Astrocyte (in vitro differentiated cells and primary cell): ENCODE measurements at regions not wholly inside any gene's neighbourhood (a gene's known extent, or its start where the extent isn't known, plus 50 kb on each side); places are given as distances from the start of the nearest gene placed in this dataset.

Experiments used
- CTCF ChIP-seq: IDR thresholded peaks from 2 replicates; pipeline ENCODE4 v1.5.1; 2011; ENCODE audit warnings: low read depth, mild to moderate bottlenecking, inconsistent platforms, low read length, moderate library complexity; ENCODE audit not compliant: insufficient read depth
- EZH2 ChIP-seq: IDR thresholded peaks from 2 replicates; pipeline ENCODE4 v1.6.1; 2012; ENCODE audit warnings: mild to moderate bottlenecking, low read length, inconsistent platforms; ENCODE audit not compliant: insufficient read depth

- no peak for TF ChIP-seq CTCF
- TF ChIP-seq EZH2 = no peak
Observed at GRCh38 chr18:22517356-22517755, 99.6 kb upstream of the CTAGE1 start.
